ENCODE measurements at regions not wholly inside any gene's neighbourhood (a gene's known extent, or its start where the extent isn't known, plus 50 kb on each side); places are given as distances from the start of the nearest gene placed in this dataset.

DNA sequence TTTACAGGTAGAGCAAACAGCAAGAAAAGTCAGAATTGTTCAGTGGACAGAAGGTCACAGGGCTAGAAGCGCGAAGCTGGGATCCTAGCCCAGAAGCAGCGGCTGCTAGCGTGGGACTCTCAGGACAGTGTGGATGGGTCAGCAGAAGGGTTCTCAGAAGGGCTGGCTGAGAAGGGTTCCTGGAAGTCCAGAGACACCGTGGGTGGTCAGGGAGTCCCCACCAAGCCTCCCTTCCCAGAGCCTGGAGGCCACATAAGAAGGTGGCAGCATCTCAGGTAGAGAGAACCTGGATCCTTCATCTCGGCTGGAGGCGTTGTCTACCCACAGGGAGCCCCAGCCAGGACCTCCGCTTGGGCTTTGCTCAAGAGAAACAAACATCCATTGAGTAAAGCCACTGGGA lies 696.3 kb downstream of the PTPRU start:
- TF ChIP-seq EZH2 (IDR thresholded peaks at IDR 0.05; ENCODE audit: borderline replicate concordance, insufficient read depth, low read length, poor library complexity, severe bottlenecking): no peak
- no peak overlapping the region for H3K9ac ChIP-seq (ENCODE audit: low read length)
- no peak overlapping the region for H3K4me2 ChIP-seq (ENCODE audit: low read length)
- no peaks in the 10 kb centered on the region for H3K36me3 ChIP-seq (ENCODE audit: insufficient read depth, low read length)
- H3K27me3 ChIP-seq (ENCODE audit: insufficient read depth, low read depth, low read length): no peaks in the 10 kb centered on the region
- H3F3A ChIP-seq (ENCODE audit: insufficient read depth, low read length, poor library complexity, severe bottlenecking): no peaks in the 10 kb centered on the region
- H3K79me2 ChIP-seq (replicated peaks; ENCODE audit: insufficient read depth, low read length): no peaks in the 10 kb centered on the region
- no peak overlapping the region for H3K4me3 ChIP-seq (ENCODE audit: low read length)
- H3K9me3 ChIP-seq (ENCODE audit: low read length): no peaks in the 10 kb centered on the region
- no peaks in the 10 kb centered on the region for H4K20me1 ChIP-seq (ENCODE audit: insufficient read depth)
- no peak overlapping the region for H2AFZ ChIP-seq (ENCODE audit: low read depth, low read length)
- no peak overlapping the region for H3K27ac ChIP-seq (ENCODE audit: low read length)
- no peaks in the 10 kb centered on the region for H3K9me2 ChIP-seq (ENCODE audit: insufficient read depth, low read length)

DNA sequence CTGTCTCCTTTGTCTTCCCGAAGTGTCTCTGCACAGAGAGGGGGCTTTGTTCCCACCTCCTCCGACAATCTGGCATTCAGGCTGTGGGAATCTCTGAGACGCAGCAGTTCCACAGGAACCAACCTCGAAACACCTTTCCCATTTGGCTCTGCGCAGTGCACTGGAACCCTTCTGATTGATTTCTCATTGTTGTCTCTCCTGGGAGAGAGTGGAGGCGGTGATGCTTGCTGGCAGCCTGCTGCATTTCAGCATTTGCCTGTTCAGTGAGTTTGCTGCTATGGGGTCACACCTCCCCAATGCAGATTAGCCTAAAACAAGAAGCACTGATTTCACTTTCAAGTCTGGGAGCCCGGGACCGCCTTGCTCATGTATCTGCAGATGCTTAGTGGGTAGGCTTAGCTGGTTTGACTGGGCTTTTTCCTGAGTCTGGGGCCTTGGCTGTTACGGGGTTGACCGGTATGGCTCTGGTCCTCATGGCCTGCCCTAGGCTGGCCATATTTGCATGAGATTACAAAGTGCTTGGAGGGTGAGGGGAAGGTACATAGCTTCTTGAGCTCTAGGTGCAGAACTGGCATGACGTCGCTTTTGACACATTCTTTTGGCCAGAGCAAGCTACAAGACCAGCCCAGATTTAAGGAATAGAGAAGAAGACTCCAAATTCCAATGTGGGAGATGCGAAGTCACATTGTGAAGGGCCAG lies 695.3 kb downstream of the PTPRU start:
- H3K27ac ChIP-seq (ENCODE audit: low read length): peak overlapping the region; percentile 69
- peak; percentile 60 for TF ChIP-seq EP300 (conservative IDR thresholded peaks at IDR 0.05; ENCODE audit: poor library complexity, severe bottlenecking)
- TF ChIP-seq TAF1 (IDR thresholded peaks at IDR 0.05; ENCODE audit: low read depth): no peak
- peak; percentile 36 for TF ChIP-seq SMC3 (conservative IDR thresholded peaks at IDR 0.05; ENCODE audit: poor library complexity)
- peak; percentile 67 for TF ChIP-seq POLR2AphosphoS5 (IDR thresholded peaks at IDR 0.05)
- TF ChIP-seq MXI1 (conservative IDR thresholded peaks at IDR 0.05; ENCODE audit: poor library complexity, severe bottlenecking): no peak
- peak; percentile 92 for TF ChIP-seq REST (IDR thresholded peaks at IDR 0.05; ENCODE audit: borderline replicate concordance)
- TF ChIP-seq RAD21 (conservative IDR thresholded peaks at IDR 0.05): peak; percentile 39

GRCh38 chr1:29925058-29925457 lies 688.7 kb downstream of the PTPRU start:
- H3K4me2 ChIP-seq (ENCODE audit: low read length): no peak overlapping the region
- no peaks in the 10 kb centered on the region for H3K27me3 ChIP-seq (ENCODE audit: insufficient read depth, low read depth, low read length)
- no peaks in the 10 kb centered on the region for H4K20me1 ChIP-seq (ENCODE audit: insufficient read depth)
- no peaks in the 10 kb centered on the region for H3K36me3 ChIP-seq (ENCODE audit: insufficient read depth, low read length)
- H3K27ac ChIP-seq (ENCODE audit: low read length): no peak overlapping the region
- TF ChIP-seq, protein P1, sequence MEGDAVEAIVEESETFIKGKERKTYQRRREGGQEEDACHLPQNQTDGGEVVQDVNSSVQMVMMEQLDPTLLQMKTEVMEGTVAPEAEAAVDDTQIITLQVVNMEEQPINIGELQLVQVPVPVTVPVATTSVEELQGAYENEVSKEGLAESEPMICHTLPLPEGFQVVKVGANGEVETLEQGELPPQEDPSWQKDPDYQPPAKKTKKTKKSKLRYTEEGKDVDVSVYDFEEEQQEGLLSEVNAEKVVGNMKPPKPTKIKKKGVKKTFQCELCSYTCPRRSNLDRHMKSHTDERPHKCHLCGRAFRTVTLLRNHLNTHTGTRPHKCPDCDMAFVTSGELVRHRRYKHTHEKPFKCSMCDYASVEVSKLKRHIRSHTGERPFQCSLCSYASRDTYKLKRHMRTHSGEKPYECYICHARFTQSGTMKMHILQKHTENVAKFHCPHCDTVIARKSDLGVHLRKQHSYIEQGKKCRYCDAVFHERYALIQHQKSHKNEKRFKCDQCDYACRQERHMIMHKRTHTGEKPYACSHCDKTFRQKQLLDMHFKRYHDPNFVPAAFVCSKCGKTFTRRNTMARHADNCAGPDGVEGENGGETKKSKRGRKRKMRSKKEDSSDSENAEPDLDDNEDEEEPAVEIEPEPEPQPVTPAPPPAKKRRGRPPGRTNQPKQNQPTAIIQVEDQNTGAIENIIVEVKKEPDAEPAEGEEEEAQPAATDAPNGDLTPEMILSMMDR (IDR thresholded peaks at IDR 0.05; ENCODE audit: poor library complexity, severe bottlenecking): no peak
- TF ChIP-seq EP300 (conservative IDR thresholded peaks at IDR 0.05; ENCODE audit: poor library complexity, severe bottlenecking) (no peak), TAF1 (IDR thresholded peaks at IDR 0.05; ENCODE audit: low read depth) (no peak), MXI1 (conservative IDR thresholded peaks at IDR 0.05; ENCODE audit: poor library complexity, severe bottlenecking) (no peak), EZH2 (IDR thresholded peaks at IDR 0.05; ENCODE audit: borderline replicate concordance, insufficient read depth, low read length, poor library complexity, severe bottlenecking) (no peak), RAD21 (conservative IDR thresholded peaks at IDR 0.05) (no peak), REST (IDR thresholded peaks at IDR 0.05; ENCODE audit: borderline replicate concordance) (no peak), POLR2AphosphoS5 (IDR thresholded peaks at IDR 0.05) (no peak)
- H3K9ac ChIP-seq (ENCODE audit: low read length): no peak overlapping the region
- no peak overlapping the region for H3K4me3 ChIP-seq (ENCODE audit: low read length)
- H2AFZ ChIP-seq (ENCODE audit: low read depth, low read length): no peak overlapping the region
- no peaks in the 10 kb centered on the region for H3K9me2 ChIP-seq (ENCODE audit: insufficient read depth, low read length)
- H3F3A ChIP-seq (ENCODE audit: insufficient read depth, low read length, poor library complexity, severe bottlenecking): no peaks in the 10 kb centered on the region
- H3K9me3 ChIP-seq (ENCODE audit: low read length): no peaks in the 10 kb centered on the region
- no peaks in the 10 kb centered on the region for H3K79me2 ChIP-seq (replicated peaks; ENCODE audit: insufficient read depth, low read length)

More for the DNA sequence above, 695.3 kb downstream of the PTPRU start:
- no peaks in the 10 kb centered on the region for H3F3A ChIP-seq (ENCODE audit: insufficient read depth, low read length, poor library complexity, severe bottlenecking)
- no peaks in the 10 kb centered on the region for H3K36me3 ChIP-seq (ENCODE audit: insufficient read depth, low read length)
- H3K4me2 ChIP-seq (ENCODE audit: low read length): no peak overlapping the region
- H3K9me3 ChIP-seq (ENCODE audit: low read length): no peaks in the 10 kb centered on the region
- no peaks in the 10 kb centered on the region for H3K9me2 ChIP-seq (ENCODE audit: insufficient read depth, low read length)
- H2AFZ ChIP-seq (ENCODE audit: low read depth, low read length): peak overlapping the region; percentile 37
- peak overlapping the region; percentile 13 for H3K4me3 ChIP-seq (ENCODE audit: low read length)
- H4K20me1 ChIP-seq (ENCODE audit: insufficient read depth): no peaks in the 10 kb centered on the region
- H3K9ac ChIP-seq (ENCODE audit: low read length): peak overlapping the region; percentile 56
- H3K27me3 ChIP-seq (ENCODE audit: insufficient read depth, low read depth, low read length): no peaks in the 10 kb centered on the region
- no peaks in the 10 kb centered on the region for H3K79me2 ChIP-seq (replicated peaks; ENCODE audit: insufficient read depth, low read length)

Data from neural cell (in vitro differentiated cells).